HL-60 (cell line): ENCODE measurements at regions not wholly inside any gene's neighbourhood (a gene's known extent, or its start where the extent isn't known, plus 50 kb on each side); places are given as distances from the start of the nearest gene placed in this dataset.
A peak's percentile ranks its signal among the peaks of the same experiment; 100 is the strongest.

ENCODE experiments used
- DNase-seq, 2 experiments: peaks; one replicate each; pipeline ENCODE4 v3.0.0-alpha.2; 2010 to 2020; ENCODE audit warnings: low read depth in 1 of 2, low spot score in 1 of 2
- H3K27ac ChIP-seq: fragments of 250-450 bp; sonication (Bioruptor Pico); replicated peaks from 2 replicates; pipeline ENCODE4 v1.5.1; 2020; ENCODE audit warnings: mild to moderate bottlenecking, moderate library complexity
- H3K27me3 ChIP-seq: fragments of 250-450 bp; sonication (Bioruptor Pico); 2 replicates; pipeline ENCODE4 v1.5.1; 2021; ENCODE audit warnings: mild to moderate bottlenecking, moderate library complexity; ENCODE audit not compliant: insufficient read depth, poor library complexity, severe bottlenecking
- H3K4me3 ChIP-seq: replicated peaks from 2 replicates; pipeline ENCODE4 v1.5.1; 2011; ENCODE audit warnings: mild to moderate bottlenecking, control low read depth, low read length; ENCODE audit not compliant: insufficient read depth
- CTCF ChIP-seq: IDR thresholded peaks from one replicate; pipeline ENCODE4 v1.5.1; 2011; ENCODE audit warnings: low read length, control low read depth, inconsistent platforms; ENCODE audit not compliant: insufficient read depth
- GABPA ChIP-seq: IDR thresholded peaks from 2 replicates; pipeline ENCODE4 v1.6.1; 2012; ENCODE audit warnings: low read depth
- POLR2AphosphoS5 ChIP-seq: IDR thresholded peaks from 2 replicates; pipeline ENCODE4 v1.6.1; 2012; ENCODE audit warnings: low read depth
- REST ChIP-seq: IDR thresholded peaks from 2 replicates; pipeline ENCODE4 v1.6.1; 2012; ENCODE audit warnings: low read depth; ENCODE audit not compliant: insufficient replicate concordance
- SPI1 ChIP-seq: IDR thresholded peaks from 2 replicates; pipeline ENCODE4 v1.6.1; 2012; ENCODE audit warnings: low read depth, mild to moderate bottlenecking, borderline replicate concordance

GRCh38 chr6:132011582-132011981 is 60.4 kb upstream of the CCN2 start:
- TF ChIP-seq SPI1 (no peak), CTCF (no peak), POLR2AphosphoS5 (no peak)

DNA sequence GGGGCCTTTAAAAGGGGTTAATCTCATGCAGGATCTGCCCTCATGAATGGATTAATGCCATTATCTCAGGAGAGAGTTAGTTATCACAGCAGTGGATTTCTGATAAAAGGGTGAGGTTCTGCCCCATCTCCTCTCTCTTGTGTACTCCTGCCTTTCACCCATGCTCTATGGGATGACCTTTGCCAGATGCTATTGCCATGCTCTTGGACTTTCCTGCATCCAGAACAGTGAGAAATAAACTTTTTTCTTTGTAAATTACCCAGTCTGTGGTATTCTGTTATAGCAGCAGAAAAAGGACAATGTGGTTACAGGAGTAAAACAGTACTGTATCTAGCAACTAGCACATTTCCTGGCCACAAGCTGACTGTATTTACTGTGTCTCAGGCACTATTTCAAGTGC is 58.0 kb upstream of the CCN2 start:
- DNase-seq, result no peak
- Histone ChIP-seq H3K27ac (no peak overlapping the region), H3K4me3 (no peak overlapping the region), H3K27me3 (no peaks in the 10 kb centered on the region)
- TF ChIP-seq GABPA, result no peak
- TF ChIP-seq POLR2AphosphoS5, result no peak
- TF ChIP-seq SPI1, result no peak
- TF ChIP-seq REST, result no peak

More at GRCh38 chr6:132011582-132011981, 60.4 kb upstream of the CCN2 start:
- DNase-seq, result no peak
- Histone ChIP-seq H3K27ac (no peak overlapping the region), H3K27me3 (no peaks in the 10 kb centered on the region), H3K4me3 (no peak overlapping the region)

DNA sequence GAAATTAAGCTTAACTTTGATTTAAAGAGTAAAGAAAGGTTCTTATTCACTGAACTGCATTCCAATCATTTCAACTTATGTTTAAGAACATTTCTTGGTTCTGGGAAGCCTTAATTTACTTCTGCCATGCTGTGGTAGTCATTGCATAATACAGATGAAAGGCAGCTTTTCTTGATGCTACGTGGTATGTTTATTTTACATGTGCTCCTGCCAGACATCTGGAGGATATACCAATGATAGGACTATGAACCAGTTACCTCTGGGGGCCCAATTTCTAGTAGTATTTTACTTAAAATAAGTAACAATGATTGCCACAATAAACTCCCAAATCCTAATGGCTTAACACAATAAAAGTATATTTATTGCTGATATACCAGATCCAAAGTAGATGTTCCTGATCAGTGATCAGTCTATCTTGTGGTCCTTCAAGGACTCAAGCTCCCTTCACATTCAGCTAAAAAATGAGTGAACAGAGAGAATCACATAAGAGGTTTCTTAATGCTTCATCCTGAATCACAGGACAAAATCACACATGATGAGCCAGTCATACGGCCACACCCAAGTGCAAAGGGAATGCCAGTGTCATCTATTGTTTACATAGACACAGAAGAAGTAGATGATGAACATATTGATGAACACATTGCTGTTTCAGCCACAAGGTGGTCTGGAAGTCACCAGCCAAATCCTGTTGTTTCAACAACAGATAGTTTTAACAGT is 56.5 kb upstream of the CCN2 start:
- Histone ChIP-seq H3K4me3 (no peak overlapping the region), H3K27me3 (no peaks in the 10 kb centered on the region), H3K27ac (no peak overlapping the region)
- TF ChIP-seq REST (no peak), CTCF (no peak), GABPA (no peak), POLR2AphosphoS5 (no peak), SPI1 (no peak)
- DNase-seq, result no peak

- Histone ChIP-seq H3K4me3 (no peak overlapping the region), H3K27ac (no peak overlapping the region), H3K27me3 (no peaks in the 10 kb centered on the region)
- no peak for TF ChIP-seq CTCF
- no peak for TF ChIP-seq REST
- TF ChIP-seq GABPA, result no peak
- TF ChIP-seq POLR2AphosphoS5, result no peak
- peak; percentile 7; the same call in 1 of the 2 replicates for TF ChIP-seq SPI1
- no peak for DNase-seq
Measured at GRCh38 chr6:132005178-132005577, 54.0 kb upstream of the CCN2 start.
